Karpas-422 (cell line): ENCODE measurements at regions not wholly inside any gene's neighbourhood (a gene's known extent, or its start where the extent isn't known, plus 50 kb on each side); places are given as distances from the start of the nearest gene placed in this dataset.

Experiments used
- DNase-seq: peaks from one replicate; pipeline ENCODE4 v3.0.0-alpha.2; 2015
- H2AFZ ChIP-seq: fragments of 200-600 bp; sonication (generic); 2 replicates; pipeline ENCODE4 v1.6.1; 2014; ENCODE audit warnings: antibody characterized with exemption, low read length, mixed read lengths
- H3K27ac ChIP-seq: fragments of 200-600 bp; sonication (generic); 2 replicates; pipeline ENCODE4 v1.5.1; 2014; ENCODE audit warnings: mild to moderate bottlenecking, low read length, moderate library complexity
- H3K27me3 ChIP-seq: fragments of 200-600 bp; sonication (generic); 2 replicates; pipeline ENCODE4 v1.6.1; 2014; ENCODE audit warnings: low read length, mixed read lengths
- H3K36me3 ChIP-seq: fragments of 200-600 bp; sonication (generic); 2 replicates; pipeline ENCODE4 v1.6.1; 2014; ENCODE audit warnings: low read length, mixed read lengths; ENCODE audit not compliant: insufficient read depth
- H3K4me1 ChIP-seq: fragments of 200-600 bp; sonication (generic); 2 replicates; pipeline ENCODE4 v1.6.1; 2014; ENCODE audit warnings: mild to moderate bottlenecking, low read length, mixed read lengths
- H3K4me2 ChIP-seq: fragments of 200-600 bp; sonication (generic); 2 replicates; pipeline ENCODE4 v1.6.1; 2014; ENCODE audit warnings: low read length, low read depth, mild to moderate bottlenecking; ENCODE audit not compliant: poor library complexity, severe bottlenecking
- H3K4me3 ChIP-seq: fragments of 200-600 bp; sonication (generic); 2 replicates; pipeline ENCODE4 v1.5.1; 2014; ENCODE audit warnings: mild to moderate bottlenecking, antibody characterized with exemption, low read length, mixed read lengths
- H3K79me2 ChIP-seq: fragments of 200-600 bp; sonication (generic); 2 replicates; pipeline ENCODE4 v1.6.1; 2014; ENCODE audit warnings: mild to moderate bottlenecking, low read length, mixed read lengths
- H3K9ac ChIP-seq: fragments of 200-600 bp; sonication (generic); 2 replicates; pipeline ENCODE4 v1.6.0; 2014; ENCODE audit warnings: low read length
- H3K9me2 ChIP-seq: fragments of 200-600 bp; sonication (generic), shearing (Covaris generic); replicated peaks from 2 replicates; pipeline ENCODE4 v1.6.0; 2014; ENCODE audit warnings: mild to moderate bottlenecking, low read length, moderate library complexity; ENCODE audit not compliant: insufficient read depth
- H3K9me3 ChIP-seq: fragments of 300-700, 200-600 bp; sonication (generic); 2 replicates; pipeline ENCODE4 v1.6.1; 2014; ENCODE audit warnings: low read length, mixed read lengths
- H4K20me1 ChIP-seq: fragments of 200-600 bp; sonication (generic); 2 replicates; pipeline ENCODE4 v1.6.1; 2014; ENCODE audit warnings: mild to moderate bottlenecking, antibody characterized with exemption, low read length, low read depth; ENCODE audit not compliant: insufficient read depth

DNA sequence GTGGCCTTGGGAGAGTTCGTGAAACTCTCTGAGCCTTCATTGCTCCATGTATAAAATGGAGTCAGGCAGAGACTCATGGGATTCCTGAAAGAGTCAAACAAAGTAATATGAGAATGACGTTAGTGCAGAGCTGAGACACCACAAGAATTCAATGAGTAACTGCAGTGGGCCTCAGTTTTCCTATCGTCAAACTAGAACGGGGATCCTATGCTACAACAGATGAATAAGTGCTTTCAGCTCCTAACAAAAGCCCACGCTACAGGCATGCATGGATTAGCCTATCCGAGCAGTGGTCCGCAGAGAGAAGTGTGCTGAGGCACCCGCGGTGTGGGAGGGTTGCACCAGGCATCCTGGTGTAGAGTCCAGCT lies 124.7 kb downstream of the SYF2 start:
- DNase-seq: no peak

DNA sequence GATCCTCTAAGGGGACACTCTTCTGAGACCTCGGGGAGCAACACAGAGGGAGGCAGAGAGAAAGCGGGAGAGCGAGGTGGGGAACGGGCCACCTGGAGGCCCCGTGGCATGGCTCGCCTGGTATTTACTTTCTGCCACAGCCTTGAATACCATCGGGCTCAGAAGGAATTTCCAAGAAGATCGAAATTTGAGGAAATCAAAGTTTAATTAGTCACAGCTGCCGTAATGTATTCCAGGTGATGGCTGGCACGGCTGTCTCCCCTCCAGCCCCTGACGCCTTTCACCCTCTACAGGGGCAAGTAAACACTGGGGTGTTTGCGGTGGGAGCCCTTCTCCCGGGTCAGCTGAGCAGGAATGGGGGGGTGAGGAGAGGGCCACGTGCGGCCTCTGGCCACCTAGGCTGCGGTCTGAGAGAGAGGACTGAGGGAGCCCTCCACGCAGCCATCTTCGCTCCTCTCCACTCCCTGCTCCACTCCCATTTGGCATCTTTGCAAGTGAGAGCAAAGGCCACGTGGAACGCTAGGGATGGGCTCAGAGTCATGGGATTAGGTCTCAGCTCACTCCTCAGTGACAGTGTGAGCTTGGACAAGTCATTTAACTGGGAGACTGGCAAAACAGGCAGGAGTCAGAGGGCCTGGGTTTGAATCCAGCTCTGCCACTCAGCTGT lies 125.2 kb downstream of the SYF2 start:
- Histone ChIP-seq H3K4me3 (no peak overlapping the region), H3K9me3 (0 out of 2 replicates have a peak, but pooled peaks cover 7% of the 10 kb centered on the region), H3K36me3 (no peaks in the 10 kb centered on the region), H4K20me1 (no peaks in the 10 kb centered on the region), H3K9me2 (no peaks in the 10 kb centered on the region), H2AFZ (no peak overlapping the region), H3K79me2 (no peaks in the 10 kb centered on the region), H3K27ac (no peak overlapping the region), H3K4me1 (0 out of 2 replicates have a peak, but pooled peaks cover 3% of the 10 kb centered on the region), H3K4me2 (no peak overlapping the region), H3K9ac (no peak overlapping the region), H3K27me3 (no peaks in the 10 kb centered on the region)
- DNase-seq: no peak

More for the DNA sequence above, 124.7 kb downstream of the SYF2 start:
- H3K36me3 ChIP-seq: no peaks in the 10 kb centered on the region
- no peak overlapping the region for H3K27ac ChIP-seq
- H3K27me3 ChIP-seq: no peaks in the 10 kb centered on the region
- H3K4me2 ChIP-seq: no peak overlapping the region
- H3K79me2 ChIP-seq: no peaks in the 10 kb centered on the region
- no peak overlapping the region for H3K9ac ChIP-seq
- H3K9me3 ChIP-seq: 0 out of 2 replicates have a peak, but pooled peaks cover 7% of the 10 kb centered on the region
- H4K20me1 ChIP-seq: no peaks in the 10 kb centered on the region
- H3K4me3 ChIP-seq: no peak overlapping the region
- no peak overlapping the region for H2AFZ ChIP-seq
- 0 out of 2 replicates have a peak, but pooled peaks cover 3% of the 10 kb centered on the region for H3K4me1 ChIP-seq
- no peaks in the 10 kb centered on the region for H3K9me2 ChIP-seq

DNA sequence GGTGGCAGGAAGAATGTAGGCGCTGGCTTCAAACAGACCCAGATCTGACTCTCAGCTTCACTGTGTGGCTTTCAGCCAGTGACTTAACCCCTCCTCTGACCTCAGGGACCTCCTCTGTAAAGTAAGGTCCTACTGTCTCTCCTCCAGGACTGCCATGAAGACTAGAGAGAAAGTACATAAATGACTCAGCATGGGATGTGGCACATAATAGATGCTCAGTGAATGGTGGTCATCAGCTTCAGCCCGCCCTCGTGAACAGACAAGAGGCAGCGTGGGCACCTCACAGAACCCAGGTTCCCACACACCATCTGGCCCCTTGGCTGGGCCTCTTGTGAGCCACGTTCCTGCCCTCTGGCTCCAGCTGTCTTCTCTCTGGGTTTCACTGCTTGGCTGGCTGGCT lies 126.0 kb downstream of the SYF2 start:
- Histone ChIP-seq H3K9ac (no peak overlapping the region), H3K4me1 (0 out of 2 replicates have a peak, but pooled peaks cover 3% of the 10 kb centered on the region), H3K4me2 (no peak overlapping the region), H3K27me3 (no peaks in the 10 kb centered on the region), H3K9me3 (0 out of 2 replicates have a peak, but pooled peaks cover 7% of the 10 kb centered on the region), H4K20me1 (no peaks in the 10 kb centered on the region), H3K9me2 (no peaks in the 10 kb centered on the region), H3K27ac (no peak overlapping the region), H3K36me3 (no peaks in the 10 kb centered on the region), H3K79me2 (no peaks in the 10 kb centered on the region), H3K4me3 (no peak overlapping the region), H2AFZ (no peak overlapping the region)
- no peak for DNase-seq

DNA sequence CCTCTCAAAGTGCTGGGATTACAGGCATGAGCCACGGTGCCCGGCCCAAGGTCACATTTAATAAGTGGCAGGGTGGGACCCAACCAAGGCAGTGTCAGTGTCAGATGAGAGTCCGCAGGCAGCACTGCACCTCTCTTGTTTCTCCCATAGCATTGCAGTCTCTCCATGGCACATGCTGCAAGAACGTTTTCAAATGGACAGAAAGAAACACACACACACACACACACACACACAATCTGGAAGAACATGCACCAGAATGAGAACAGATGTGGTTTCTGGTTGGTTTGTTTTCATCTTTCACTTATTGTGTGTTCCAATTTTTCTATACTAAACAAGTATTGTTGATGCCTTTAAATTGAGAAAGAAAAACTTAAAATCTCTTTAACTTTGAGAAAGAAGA lies 126.5 kb downstream of the SYF2 start:
- Histone ChIP-seq H2AFZ (no peak overlapping the region), H3K27me3 (no peaks in the 10 kb centered on the region), H3K4me3 (no peak overlapping the region), H3K9ac (no peak overlapping the region), H3K4me2 (no peak overlapping the region), H3K9me3 (0 out of 2 replicates have a peak, but pooled peaks cover 7% of the 10 kb centered on the region), H3K27ac (no peak overlapping the region), H3K9me2 (no peaks in the 10 kb centered on the region), H4K20me1 (no peaks in the 10 kb centered on the region), H3K79me2 (no peaks in the 10 kb centered on the region), H3K36me3 (no peaks in the 10 kb centered on the region), H3K4me1 (0 out of 2 replicates have a peak, but pooled peaks cover 3% of the 10 kb centered on the region)
- no peak for DNase-seq

DNA sequence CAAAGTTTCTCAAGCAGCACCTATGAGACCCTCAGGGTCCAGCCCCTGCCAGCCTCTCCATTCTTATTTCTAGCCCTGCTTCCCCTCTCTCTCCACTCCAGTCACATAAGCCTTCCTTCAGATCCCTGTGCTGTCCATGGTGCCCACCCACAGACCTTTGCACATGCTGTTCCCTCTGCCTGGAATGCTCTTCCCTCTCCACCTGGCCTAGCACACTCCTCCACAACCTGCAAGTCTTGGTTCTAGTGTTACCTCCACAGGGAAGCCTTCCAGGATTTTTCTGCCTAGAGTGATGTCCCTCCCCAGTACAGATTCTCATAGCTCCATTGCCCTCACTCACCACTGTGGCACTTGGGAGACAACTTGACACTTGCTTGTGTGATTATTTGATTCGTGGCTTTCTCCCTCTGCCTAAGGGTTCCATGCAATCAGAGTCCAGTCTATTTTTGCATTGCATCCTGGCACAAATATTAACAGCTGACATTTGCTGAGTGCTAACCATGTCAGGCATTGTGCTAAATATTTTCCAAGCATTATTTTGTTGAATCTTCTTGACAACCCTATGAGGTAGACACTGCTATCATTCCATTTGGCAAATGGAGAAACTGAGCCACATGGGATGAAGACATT lies 127.3 kb downstream of the SYF2 start:
- Histone ChIP-seq H4K20me1 (no peaks in the 10 kb centered on the region), H3K9me3 (0 out of 2 replicates have a peak, but pooled peaks cover 7% of the 10 kb centered on the region), H3K4me2 (no peak overlapping the region), H3K27me3 (no peaks in the 10 kb centered on the region), H3K9me2 (no peaks in the 10 kb centered on the region), H3K79me2 (no peaks in the 10 kb centered on the region), H2AFZ (no peak overlapping the region), H3K27ac (no peak overlapping the region), H3K36me3 (no peaks in the 10 kb centered on the region), H3K4me1 (0 out of 2 replicates have a peak, but pooled peaks cover 5% of the 10 kb centered on the region), H3K4me3 (no peak overlapping the region), H3K9ac (no peak overlapping the region)
- no peak for DNase-seq

DNA sequence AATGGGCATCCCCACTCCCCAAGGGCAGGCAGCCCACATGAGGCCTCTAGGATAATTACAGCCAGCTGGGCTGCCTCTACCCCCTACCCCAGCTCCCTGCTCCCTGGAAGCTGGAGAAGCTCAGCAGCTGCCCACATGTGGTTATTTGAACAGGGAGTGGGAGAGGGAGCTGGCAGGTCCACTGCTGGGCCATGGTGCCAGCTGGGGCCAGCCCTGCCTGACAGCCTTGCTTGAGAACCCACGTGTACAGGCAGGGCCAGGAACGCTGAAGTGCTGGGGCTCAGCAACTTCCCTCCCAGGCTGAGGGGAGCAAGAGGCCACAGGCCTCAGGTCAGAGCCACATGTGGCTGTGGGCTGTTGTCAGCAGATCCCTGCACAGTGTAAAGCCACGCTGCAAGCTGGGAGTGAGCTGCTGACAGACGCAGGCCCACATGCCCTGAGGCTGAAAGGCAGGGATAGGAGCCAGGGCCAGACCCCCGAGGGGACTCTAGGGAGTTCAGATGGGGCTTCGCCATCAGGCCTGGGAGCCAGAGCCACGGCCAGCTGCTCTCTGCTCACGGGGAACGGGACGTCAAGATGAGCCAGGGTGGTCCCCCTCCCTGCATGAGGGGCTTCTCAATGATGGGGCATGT lies 129.0 kb downstream of the SYF2 start:
- no peak overlapping the region for H3K9ac ChIP-seq

DNA sequence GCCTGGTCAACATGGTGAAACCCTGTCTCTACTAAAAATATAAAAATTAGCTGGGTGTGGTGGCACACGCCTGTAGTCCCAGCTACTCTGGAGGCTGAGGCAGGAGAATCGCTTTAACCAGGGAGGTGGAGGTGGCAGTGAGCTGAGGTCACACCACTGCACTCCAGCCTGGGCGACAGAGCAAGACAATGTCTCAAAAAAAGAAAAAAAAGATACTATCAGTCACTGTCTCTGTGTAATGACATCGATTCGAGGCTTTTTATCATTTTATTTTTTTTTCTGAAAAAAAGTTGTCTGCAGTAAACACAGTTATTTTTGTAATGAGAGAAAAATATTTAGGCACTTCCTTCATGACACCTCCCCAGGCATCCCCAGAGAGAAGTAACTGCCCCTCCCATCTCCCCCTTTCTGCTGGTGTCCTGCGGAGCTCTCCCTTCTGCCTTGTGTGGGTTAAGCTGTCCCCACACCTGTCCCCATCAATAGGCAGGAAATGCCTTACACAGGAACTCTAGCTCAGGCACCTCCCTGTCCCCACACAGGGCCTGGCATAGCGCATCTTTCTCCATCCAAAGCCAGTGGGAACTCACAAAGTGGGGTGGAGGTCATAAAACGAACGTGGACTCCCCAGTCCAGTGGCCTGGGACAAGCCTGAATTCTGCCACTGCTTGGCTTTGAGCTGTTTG lies 132.0 kb downstream of the SYF2 start:
- Histone ChIP-seq H3K36me3 (no peaks in the 10 kb centered on the region), H3K9me3 (no peaks in the 10 kb centered on the region), H2AFZ (no peak overlapping the region), H3K9ac (no peak overlapping the region), H4K20me1 (no peaks in the 10 kb centered on the region), H3K27me3 (no peaks in the 10 kb centered on the region), H3K4me3 (no peak overlapping the region), H3K9me2 (no peaks in the 10 kb centered on the region), H3K79me2 (no peaks in the 10 kb centered on the region), H3K4me1 (peaks cover 31% of the 10 kb centered on the region), H3K4me2 (no peak overlapping the region), H3K27ac (no peak overlapping the region)
- DNase-seq: no peak

More for the DNA sequence above, 129.0 kb downstream of the SYF2 start:
- Histone ChIP-seq H3K4me3 (no peak overlapping the region), H3K4me1 (peaks cover 16% of the 10 kb centered on the region), H3K4me2 (no peak overlapping the region), H2AFZ (no peak overlapping the region), H3K36me3 (no peaks in the 10 kb centered on the region), H3K79me2 (no peaks in the 10 kb centered on the region), H4K20me1 (no peaks in the 10 kb centered on the region), H3K9me2 (no peaks in the 10 kb centered on the region), H3K27me3 (no peaks in the 10 kb centered on the region), H3K9me3 (no peaks in the 10 kb centered on the region), H3K27ac (no peak overlapping the region)
- DNase-seq: no peak
